CD4-positive, alpha-beta T cell (primary cell): ENCODE measurements at regions not wholly inside any gene's neighbourhood (a gene's known extent, or its start where the extent isn't known, plus 50 kb on each side); places are given as distances from the start of the nearest gene placed in this dataset.

Source experiments
- ATAC-seq: fragments of 200-7000 bp; cut with Tn5 transposase; one replicate; pipeline ENCODE4 v1.10.0; 2022; ENCODE audit warnings: mild to moderate bottlenecking; ENCODE audit not compliant: poor library complexity
- CTCF ChIA-PET: fragments of 350-600 bp; sonication (Branson Sonifier 250); formaldehyde crosslinking; loops from one replicate; lab custom pipeline; 2021; ENCODE audit warnings: antibody characterized with exemption, inconsistent platforms; lab: Charles Lee
- POLR2A ChIA-PET: fragments of 350-600 bp; sonication (Branson Sonifier 250); formaldehyde crosslinking; loops from one replicate; lab custom pipeline; 2021; ENCODE audit warnings: antibody characterized with exemption, inconsistent platforms; lab: Charles Lee
- DNase-seq, 14 experiments: peaks; one replicate each; pipeline ENCODE4 v3.0.0-alpha.2; 2013 to 2020; ENCODE audit warnings: mixed read lengths in 2 of 14
- H3K27ac ChIP-seq, 2 donors: one replicate each; pipeline versions ENCODE4 v1.5.1 to v1.7.0; 2013; ENCODE audit warnings: low read length in 2 of 2, low read depth in 1 of 2, mild to moderate bottlenecking in 1 of 2
- H3K27me3 ChIP-seq, 2 experiments: 1 replicate in 1 of 2; 2 replicates in 1 of 2; pipeline versions ENCODE4 v1.6.1 to v1.7.0; 2013; ENCODE audit warnings: low read length in 2 of 2, control low read depth in 1 of 2, mild to moderate bottlenecking in 1 of 2, moderate library complexity in 1 of 2; ENCODE audit not compliant: insufficient read depth in 2 of 2, control insufficient read depth in 1 of 2
- H3K36me3 ChIP-seq: one replicate; pipeline ENCODE4 v1.6.1; 2013; ENCODE audit warnings: low read length, control low read depth; ENCODE audit not compliant: insufficient read depth
- H3K4me1 ChIP-seq: one replicate; pipeline ENCODE4 v1.6.1; 2013; ENCODE audit warnings: low read length, control low read depth; ENCODE audit not compliant: insufficient read depth
- H3K4me3 ChIP-seq: one replicate; pipeline ENCODE4 v1.5.1; 2013; ENCODE audit warnings: mild to moderate bottlenecking, low read length, moderate library complexity
- H3K9me3 ChIP-seq, 2 experiments: 1 replicate in 1 of 2; 2 replicates in 1 of 2; pipeline versions ENCODE4 v1.6.1 to v1.7.0; 2013; ENCODE audit warnings: low read length in 2 of 2, mild to moderate bottlenecking in 2 of 2, control low read depth in 1 of 2, moderate library complexity in 1 of 2; ENCODE audit not compliant: control insufficient read depth in 1 of 2, insufficient read depth in 1 of 2
- H3K27ac Mint-ChIP-seq: one replicate; pipeline ENCODE4 v1.8.0; 2020; ENCODE audit warnings: mixed read lengths
- H3K27me3 Mint-ChIP-seq: one replicate; pipeline ENCODE4 v1.8.0; 2021; ENCODE audit warnings: mixed read lengths
- H3K36me3 Mint-ChIP-seq: one replicate; pipeline ENCODE4 v1.8.0; 2021; ENCODE audit warnings: low read depth, mixed read lengths
- H3K4me1 Mint-ChIP-seq: one replicate; pipeline ENCODE4 v1.8.0; 2021; ENCODE audit warnings: low read depth, mixed read lengths
- H3K4me3 Mint-ChIP-seq: one replicate; pipeline ENCODE4 v1.8.0; 2020; ENCODE audit warnings: mild to moderate bottlenecking, mixed read lengths
- H3K9me3 Mint-ChIP-seq: one replicate; pipeline ENCODE4 v1.8.0; 2020; ENCODE audit warnings: mixed read lengths
- CTCF ChIP-seq: fragments of 200-600 bp; IDR thresholded peaks from one replicate; pipeline ENCODE4 v1.8.0; 2022; ENCODE audit warnings: antibody characterized with exemption, mild to moderate bottlenecking
- intact Hi-C, 2 experiments: fragments of 100-400 bp; cut with DNase I in 1 of 2; cut with micrococcal nuclease in 1 of 2; formaldehyde crosslinking; loops; one replicate each; pipeline versions ENCODE4 v1.15.1 to v1.9.0; 2023 to 2025; cut with DNase I, micrococcal nuclease

- no peak for ATAC-seq
- Histone ChIP-seq H3K27ac (no peak overlapping the region), H3K27me3 (peaks cover 7 to 27% of the 10 kb centered on the region in 2 experiments), H3K9me3 (no peaks in the 10 kb centered on the region), H3K36me3 (no peaks in the 10 kb centered on the region), H3K4me3 (no peak overlapping the region), H3K4me1 (peaks cover 10% of the 10 kb centered on the region)
- TF ChIP-seq CTCF, result no peak
- ChIA-PET POLR2A (no interaction called here), CTCF (no interaction called here)
- H3K36me3 Mint-ChIP-seq, result no peaks in the 10 kb centered on the region
- H3K27ac Mint-ChIP-seq, result no peak overlapping the region
- peaks cover 47% of the 10 kb centered on the region for H3K27me3 Mint-ChIP-seq
- peaks cover 12% of the 10 kb centered on the region for H3K4me1 Mint-ChIP-seq
- DNase-seq, result no peak
- no peak overlapping the region for H3K4me3 Mint-ChIP-seq
- H3K9me3 Mint-ChIP-seq, result no peaks in the 10 kb centered on the region
- intact Hi-C loops, result no loop called here
These were observed 139.6 kb downstream of the TMCO5A start for GRCh38 chr15:38074029-38074428.

- ChIA-PET POLR2A (no interaction called here), CTCF (no interaction called here)
- no peak overlapping the region for H3K4me3 ChIP-seq
- Mint-ChIP-seq H3K27me3 (peaks cover 35% of the 10 kb centered on the region), H3K36me3 (no peaks in the 10 kb centered on the region), H3K9me3 (no peaks in the 10 kb centered on the region), H3K4me3 (no peak overlapping the region), H3K27ac (no peak overlapping the region), H3K4me1 (peaks cover 12% of the 10 kb centered on the region)
- ATAC-seq, result no peak
- H3K27me3 ChIP-seq, result peaks cover 7 to 20% of the 10 kb centered on the region in 2 experiments
- intact Hi-C loops, result no loop called here
- H3K27ac ChIP-seq, result no peak overlapping the region
- no peak for DNase-seq
- peaks cover 10% of the 10 kb centered on the region for H3K4me1 ChIP-seq
- no peak for TF ChIP-seq CTCF
- H3K9me3 ChIP-seq, result no peaks in the 10 kb centered on the region
- no peaks in the 10 kb centered on the region for H3K36me3 ChIP-seq
These were observed 141.0 kb downstream of the TMCO5A start for GRCh38 chr15:38075466-38075865.

GRCh38 chr15:38076786-38077185 lies 142.3 kb downstream of the TMCO5A start:
- no peaks in the 10 kb centered on the region for H3K9me3 ChIP-seq
- H3K27me3 ChIP-seq, result peaks cover 4 to 15% of the 10 kb centered on the region in 2 experiments
- peaks cover 22% of the 10 kb centered on the region for H3K27me3 Mint-ChIP-seq
- no peak overlapping the region for H3K27ac ChIP-seq
- CTCF ChIA-PET, result interaction anchor here (1.0 kb wide), 1 partner anchor 9 kb away, joined by 4 read pairs; no protein-coding TSS in a partner anchor
- ATAC-seq, result no peak
- no peaks in the 10 kb centered on the region for H3K36me3 ChIP-seq
- POLR2A ChIA-PET, result interaction anchor here (0.6 kb wide), 1 partner anchor 1746 kb away, joined by 3 read pairs; no protein-coding TSS in a partner anchor
- no peak overlapping the region for H3K27ac Mint-ChIP-seq
- H3K4me3 ChIP-seq, result no peak overlapping the region
- peaks cover 10% of the 10 kb centered on the region for H3K4me1 ChIP-seq
- H3K36me3 Mint-ChIP-seq, result no peaks in the 10 kb centered on the region
- intact Hi-C loops, result no loop called here
- peaks cover 8% of the 10 kb centered on the region for H3K4me1 Mint-ChIP-seq
- no peak for DNase-seq
- no peak overlapping the region for H3K4me3 Mint-ChIP-seq
- no peak for TF ChIP-seq CTCF
- H3K9me3 Mint-ChIP-seq, result no peaks in the 10 kb centered on the region
